Astrocyte (in vitro differentiated cells and primary cell): ENCODE measurements at regions not wholly inside any gene's neighbourhood (a gene's known extent, or its start where the extent isn't known, plus 50 kb on each side); places are given as distances from the start of the nearest gene placed in this dataset.

ENCODE experiments used
- DNase-seq: peaks from one replicate; pipeline ENCODE4 v3.0.0-alpha.2; 2010; ENCODE audit warnings: low read depth
- FAIRE-seq: peaks from 2 replicates; lab custom pipeline; 2011; peaks lifted over from hg19 to GRCh38; lab: Jason Lieb, UNC
- H2AFZ ChIP-seq: 2 replicates; pipeline ENCODE4 v1.6.0; 2012; ENCODE audit warnings: low read depth, low read length, inconsistent platforms
- H3K27ac ChIP-seq: 2 replicates; pipeline ENCODE4 v1.5.1; 2011; ENCODE audit warnings: low read depth, low read length, inconsistent platforms
- H3K27me3 ChIP-seq: 2 replicates; pipeline ENCODE4 v1.6.0; 2011; ENCODE audit warnings: low read length, inconsistent platforms; ENCODE audit not compliant: insufficient read depth
- H3K36me3 ChIP-seq: 2 replicates; pipeline ENCODE4 v1.5.1; 2011; ENCODE audit warnings: low read length, inconsistent platforms; ENCODE audit not compliant: insufficient read depth
- H3K4me1 ChIP-seq: 2 replicates; pipeline ENCODE4 v1.5.1; 2011; ENCODE audit warnings: low read length, inconsistent platforms; ENCODE audit not compliant: insufficient read depth
- H3K4me2 ChIP-seq: 2 replicates; pipeline ENCODE4 v1.6.0; 2012; ENCODE audit warnings: low read length, inconsistent platforms
- H3K4me3 ChIP-seq: 2 replicates; pipeline ENCODE4 v1.5.1; 2011; ENCODE audit warnings: low read depth, mild to moderate bottlenecking, low read length, inconsistent platforms; ENCODE audit not compliant: insufficient read depth
- H3K79me2 ChIP-seq: 2 replicates; pipeline ENCODE4 v1.6.0; 2012; ENCODE audit warnings: mild to moderate bottlenecking, low read length, inconsistent platforms; ENCODE audit not compliant: insufficient read depth
- H3K9ac ChIP-seq: 2 replicates; pipeline ENCODE4 v1.6.0; 2012; ENCODE audit warnings: mild to moderate bottlenecking, low read length, inconsistent platforms
- H3K9me3 ChIP-seq: 2 replicates; pipeline ENCODE4 v1.5.1; 2012; ENCODE audit warnings: low read depth, mild to moderate bottlenecking, low read length, inconsistent platforms; ENCODE audit not compliant: insufficient read depth
- H4K20me1 ChIP-seq: 2 replicates; pipeline ENCODE4 v1.6.0; 2012; ENCODE audit warnings: low read length, inconsistent platforms; ENCODE audit not compliant: insufficient read depth
- H3K27ac Mint-ChIP-seq: one replicate; pipeline ENCODE4 v1.8.0; 2021; ENCODE audit warnings: mild to moderate bottlenecking, mixed read lengths; ENCODE audit not compliant: unreplicated experiment
- H3K27me3 Mint-ChIP-seq: one replicate; pipeline ENCODE4 v1.8.0; 2021; ENCODE audit warnings: low read depth, mixed read lengths; ENCODE audit not compliant: unreplicated experiment
- H3K36me3 Mint-ChIP-seq: one replicate; pipeline ENCODE4 v1.8.0; 2021; ENCODE audit warnings: low read depth, mixed read lengths; ENCODE audit not compliant: unreplicated experiment
- H3K4me1 Mint-ChIP-seq: one replicate; pipeline ENCODE4 v1.8.0; 2021; ENCODE audit warnings: low read depth, mixed read lengths; ENCODE audit not compliant: unreplicated experiment
- H3K4me3 Mint-ChIP-seq: one replicate; pipeline ENCODE4 v1.8.0; 2021; ENCODE audit warnings: mild to moderate bottlenecking, moderate library complexity, mixed read lengths; ENCODE audit not compliant: unreplicated experiment
- H3K9me3 Mint-ChIP-seq: one replicate; pipeline ENCODE4 v1.8.0; 2021; ENCODE audit warnings: mild to moderate bottlenecking, mixed read lengths; ENCODE audit not compliant: unreplicated experiment
- EZH2 ChIP-seq: IDR thresholded peaks from 2 replicates; pipeline ENCODE4 v1.6.1; 2012; ENCODE audit warnings: mild to moderate bottlenecking, low read length, inconsistent platforms; ENCODE audit not compliant: insufficient read depth
- TF ChIP-seq, protein P1 (sequence below): IDR thresholded peaks from 2 replicates; pipeline ENCODE4 v1.5.1; 2011; ENCODE audit warnings: low read depth, mild to moderate bottlenecking, inconsistent platforms, low read length, moderate library complexity; ENCODE audit not compliant: insufficient read depth

DNA sequence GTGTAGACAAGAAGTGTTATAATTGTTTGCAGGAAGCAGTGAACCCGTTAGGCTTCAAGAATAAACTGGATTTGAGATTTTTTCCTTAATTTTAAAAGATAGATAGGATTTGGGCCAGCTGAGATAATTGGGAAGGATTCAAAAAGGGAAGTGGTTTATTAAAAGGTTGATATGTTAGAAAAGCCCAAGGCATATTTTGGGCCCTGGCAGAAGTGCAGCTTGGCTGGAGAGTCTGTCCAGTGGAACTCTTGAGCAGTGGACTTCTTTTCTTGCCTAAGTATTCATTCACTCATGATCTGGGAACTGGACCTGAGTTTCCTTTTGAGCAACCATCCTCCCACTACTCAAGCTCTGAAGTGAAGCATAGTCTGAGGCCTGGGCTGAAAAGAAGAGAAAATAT lies 433.4 kb downstream of the ZSWIM6 start:
- H3K4me3 ChIP-seq = no peak overlapping the region
- DNase-seq (no peak), FAIRE-seq (no peak)
- peaks cover 23% of the 10 kb centered on the region for H3K27me3 Mint-ChIP-seq
- H3K4me1 ChIP-seq = no peaks in the 10 kb centered on the region
- H3K9ac ChIP-seq = no peak overlapping the region
- no peak overlapping the region for H2AFZ ChIP-seq
- peaks cover 5% of the 10 kb centered on the region for H3K27me3 ChIP-seq
- H3K27ac Mint-ChIP-seq = no peak overlapping the region
- no peak overlapping the region for H3K4me3 Mint-ChIP-seq
- no peak overlapping the region for H3K4me2 ChIP-seq
- peaks cover 3% of the 10 kb centered on the region for H3K9me3 Mint-ChIP-seq
- no peak for TF ChIP-seq EZH2
- TF ChIP-seq, protein P1, sequence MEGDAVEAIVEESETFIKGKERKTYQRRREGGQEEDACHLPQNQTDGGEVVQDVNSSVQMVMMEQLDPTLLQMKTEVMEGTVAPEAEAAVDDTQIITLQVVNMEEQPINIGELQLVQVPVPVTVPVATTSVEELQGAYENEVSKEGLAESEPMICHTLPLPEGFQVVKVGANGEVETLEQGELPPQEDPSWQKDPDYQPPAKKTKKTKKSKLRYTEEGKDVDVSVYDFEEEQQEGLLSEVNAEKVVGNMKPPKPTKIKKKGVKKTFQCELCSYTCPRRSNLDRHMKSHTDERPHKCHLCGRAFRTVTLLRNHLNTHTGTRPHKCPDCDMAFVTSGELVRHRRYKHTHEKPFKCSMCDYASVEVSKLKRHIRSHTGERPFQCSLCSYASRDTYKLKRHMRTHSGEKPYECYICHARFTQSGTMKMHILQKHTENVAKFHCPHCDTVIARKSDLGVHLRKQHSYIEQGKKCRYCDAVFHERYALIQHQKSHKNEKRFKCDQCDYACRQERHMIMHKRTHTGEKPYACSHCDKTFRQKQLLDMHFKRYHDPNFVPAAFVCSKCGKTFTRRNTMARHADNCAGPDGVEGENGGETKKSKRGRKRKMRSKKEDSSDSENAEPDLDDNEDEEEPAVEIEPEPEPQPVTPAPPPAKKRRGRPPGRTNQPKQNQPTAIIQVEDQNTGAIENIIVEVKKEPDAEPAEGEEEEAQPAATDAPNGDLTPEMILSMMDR = no peak
- no peaks in the 10 kb centered on the region for H3K4me1 Mint-ChIP-seq
- H3K36me3 ChIP-seq = no peaks in the 10 kb centered on the region
- no peaks in the 10 kb centered on the region for H4K20me1 ChIP-seq
- H3K27ac ChIP-seq = no peak overlapping the region
- no peaks in the 10 kb centered on the region for H3K9me3 ChIP-seq
- H3K36me3 Mint-ChIP-seq = peaks cover 1% of the 10 kb centered on the region
- no peaks in the 10 kb centered on the region for H3K79me2 ChIP-seq

DNA sequence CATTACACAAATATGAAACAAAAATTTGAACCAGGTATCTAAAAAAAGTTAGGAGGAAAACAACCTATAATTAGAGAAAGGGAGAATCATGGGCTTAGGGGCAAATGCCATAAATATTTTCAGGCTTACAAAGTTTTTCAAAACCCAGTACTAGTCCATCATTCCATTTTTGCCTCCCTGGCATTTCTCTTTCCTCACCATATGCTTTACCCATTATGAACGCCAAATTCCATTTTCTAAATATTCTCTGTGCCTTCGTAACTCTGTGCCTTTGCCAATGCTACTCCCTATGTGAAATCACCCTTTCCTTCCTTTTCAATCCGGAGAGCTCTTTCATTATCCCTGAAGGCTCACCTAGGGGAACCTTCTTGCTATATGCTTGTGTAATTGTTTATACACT lies 434.1 kb downstream of the ZSWIM6 start:
- no peaks in the 10 kb centered on the region for H3K79me2 ChIP-seq
- H3K27me3 ChIP-seq = peaks cover 5% of the 10 kb centered on the region
- no peak overlapping the region for H3K4me2 ChIP-seq
- H2AFZ ChIP-seq = no peak overlapping the region
- Mint-ChIP-seq H3K4me1 (no peaks in the 10 kb centered on the region), H3K4me3 (no peak overlapping the region), H3K27me3 (peaks cover 23% of the 10 kb centered on the region), H3K9me3 (no peaks in the 10 kb centered on the region), H3K36me3 (peaks cover 1% of the 10 kb centered on the region), H3K27ac (no peak overlapping the region)
- H3K4me3 ChIP-seq = no peak overlapping the region
- no peaks in the 10 kb centered on the region for H3K36me3 ChIP-seq
- no peaks in the 10 kb centered on the region for H3K4me1 ChIP-seq
- no peak overlapping the region for H3K9ac ChIP-seq
- H4K20me1 ChIP-seq = no peaks in the 10 kb centered on the region
- H3K9me3 ChIP-seq = no peaks in the 10 kb centered on the region
- TF ChIP-seq, protein P1 = no peak
- TF ChIP-seq EZH2 = no peak
- FAIRE-seq = no peak
- no peak for DNase-seq
- no peak overlapping the region for H3K27ac ChIP-seq

DNA sequence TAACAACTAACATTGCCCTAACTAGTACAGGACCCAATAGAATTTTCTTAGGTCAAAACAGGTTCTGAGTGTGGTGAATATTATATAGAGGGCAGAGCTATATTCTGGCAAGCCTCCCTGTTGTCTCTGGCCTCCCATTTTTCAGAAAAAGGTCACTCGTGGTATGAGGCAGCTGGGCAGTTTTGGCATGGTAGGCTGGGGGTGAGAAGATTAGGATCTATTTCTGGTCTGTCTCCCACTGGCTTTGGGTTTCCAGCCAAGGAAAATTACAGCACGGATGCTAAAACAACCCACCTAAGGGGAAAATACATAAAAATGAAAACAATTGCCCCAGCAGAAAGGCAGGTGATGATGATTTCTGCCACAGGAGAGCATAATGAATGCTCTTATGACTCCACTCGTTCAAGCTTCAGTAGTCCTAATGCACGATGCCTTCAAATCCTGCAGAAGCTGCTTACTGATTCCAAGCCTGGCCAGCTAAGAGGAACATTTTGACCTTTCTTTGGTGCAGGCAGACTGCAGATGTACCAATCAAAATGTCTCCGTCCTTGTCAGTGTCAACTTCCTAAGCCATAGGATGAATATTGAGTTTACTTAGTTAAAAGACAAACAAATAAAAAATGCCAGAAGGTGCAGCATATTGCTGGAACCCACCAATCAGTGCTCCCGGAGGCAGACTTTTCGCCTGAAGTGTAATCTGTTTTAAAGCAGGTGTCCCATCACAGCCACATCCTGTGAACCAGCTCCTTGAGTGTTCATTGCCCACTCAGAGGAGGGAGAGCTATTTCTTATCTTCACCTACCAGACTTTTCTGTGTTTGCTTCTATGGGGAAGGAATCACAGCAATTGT lies 435.4 kb downstream of the ZSWIM6 start:
- H3K36me3 Mint-ChIP-seq = peaks cover 1% of the 10 kb centered on the region
- H2AFZ ChIP-seq = no peak overlapping the region
- no peak for FAIRE-seq
- no peak overlapping the region for H3K9ac ChIP-seq
- H4K20me1 ChIP-seq = no peaks in the 10 kb centered on the region
- no peaks in the 10 kb centered on the region for H3K4me1 Mint-ChIP-seq
- TF ChIP-seq, protein P1 = no peak
- no peak for TF ChIP-seq EZH2
- no peaks in the 10 kb centered on the region for H3K36me3 ChIP-seq
- peaks cover 10% of the 10 kb centered on the region for H3K27me3 ChIP-seq
- no peak overlapping the region for H3K4me3 Mint-ChIP-seq
- H3K4me2 ChIP-seq = no peak overlapping the region
- no peak overlapping the region for H3K27ac Mint-ChIP-seq
- H3K9me3 ChIP-seq = no peaks in the 10 kb centered on the region
- no peak overlapping the region for H3K4me3 ChIP-seq
- no peaks in the 10 kb centered on the region for H3K79me2 ChIP-seq
- no peak overlapping the region for H3K27ac ChIP-seq
- peaks cover 2% of the 10 kb centered on the region for H3K9me3 Mint-ChIP-seq
- H3K4me1 ChIP-seq = no peaks in the 10 kb centered on the region
- no peak for DNase-seq
- H3K27me3 Mint-ChIP-seq = peaks cover 27% of the 10 kb centered on the region
